Eye (tissue), 1 donor: ENCODE measurements at regions not wholly inside any gene's neighbourhood (a gene's known extent, or its start where the extent isn't known, plus 50 kb on each side); places are given as distances from the start of the nearest gene placed in this dataset.

Experiments used
- DNase-seq: peaks from one replicate; pipeline ENCODE4 v3.0.0-alpha.2; 2015

DNA sequence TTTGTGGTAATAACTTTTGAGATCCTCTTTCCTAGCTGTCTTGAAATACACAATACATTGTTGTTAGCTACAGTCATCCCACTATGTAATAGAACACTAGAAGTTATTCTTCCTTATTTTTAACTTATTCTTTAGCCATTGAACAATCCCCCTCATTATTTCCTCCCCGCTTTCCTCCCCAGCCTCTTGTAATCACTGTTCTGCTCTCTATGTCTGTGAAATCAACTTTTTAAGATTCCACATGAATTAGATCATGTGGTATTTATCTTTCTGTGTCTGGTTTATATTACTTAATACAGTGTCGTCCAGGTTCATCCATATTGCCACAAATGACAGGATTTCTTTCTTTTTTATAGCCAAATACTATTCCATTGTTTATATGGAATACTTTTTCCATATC, 72.9 kb downstream of the SLC10A2 start:
- DNase-seq, result no peak

DNA sequence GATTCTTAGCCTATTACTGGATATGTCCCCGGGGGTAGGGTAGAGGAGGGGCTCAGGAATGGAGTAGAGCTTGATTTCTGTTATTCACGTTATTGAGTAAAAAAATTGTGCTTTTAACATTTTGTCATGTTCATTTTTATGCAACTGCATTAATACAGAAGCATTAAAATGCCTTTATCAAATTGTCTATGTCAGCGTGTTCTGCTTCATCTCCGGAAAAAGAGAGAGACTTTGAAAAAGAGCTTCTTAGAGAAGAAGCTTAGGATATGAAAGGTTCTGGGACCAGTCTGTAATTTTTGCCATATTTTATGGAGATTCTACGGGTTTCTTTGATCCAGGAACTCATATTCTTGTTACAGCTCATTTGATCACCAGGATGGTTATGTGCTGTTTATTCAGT, 82.0 kb downstream of the SLC10A2 start:
- DNase-seq, result no peak

DNA sequence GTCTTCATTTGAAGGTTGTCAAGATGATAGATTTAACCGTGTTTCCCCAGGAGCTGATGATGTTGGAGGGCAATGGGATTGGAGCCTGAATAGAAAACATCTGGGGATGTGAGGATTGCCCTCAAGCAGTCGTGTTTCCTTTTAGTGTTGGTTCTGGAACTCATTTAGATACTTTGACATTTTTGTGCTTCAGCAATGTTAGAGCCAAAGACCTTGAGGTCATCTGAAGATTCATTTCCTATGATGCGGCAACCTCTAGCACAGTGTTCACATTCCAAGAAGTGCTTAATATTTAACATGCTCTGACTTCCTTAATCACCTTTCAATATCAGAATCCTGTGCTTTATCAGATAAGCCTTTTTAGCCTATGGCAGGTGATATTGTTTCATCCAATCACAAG, 82.7 kb downstream of the SLC10A2 start:
- DNase-seq, result no peak

DNA sequence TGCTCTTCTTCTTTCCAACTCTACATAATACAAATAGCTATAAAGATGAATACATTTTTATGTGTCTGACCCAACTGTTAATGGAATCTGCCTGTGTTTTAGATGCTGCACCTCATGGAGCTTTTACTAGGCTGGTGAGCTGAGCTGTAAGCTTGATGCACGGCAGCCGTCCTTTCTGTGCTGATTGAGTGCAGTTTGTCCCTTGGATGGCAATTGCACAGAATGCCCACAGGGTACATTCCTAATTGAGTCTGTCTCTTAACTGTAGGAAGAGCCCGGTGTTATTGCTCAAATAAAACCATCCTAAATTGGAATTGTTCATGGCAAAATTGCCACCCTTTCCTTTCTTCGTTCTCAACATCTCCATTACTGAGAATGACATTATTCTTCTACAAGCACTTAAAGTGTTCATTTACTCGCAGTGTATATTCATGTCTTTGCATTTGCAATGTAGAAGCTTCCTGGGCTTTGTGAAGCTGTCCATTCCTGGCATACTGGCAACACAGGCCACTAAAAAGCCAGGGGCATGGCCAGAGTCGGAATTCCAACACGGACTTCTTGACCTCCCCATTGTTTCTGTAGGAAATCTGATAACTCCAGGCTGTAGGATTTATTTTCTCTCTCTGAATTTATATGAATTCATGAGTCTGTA, 85.8 kb downstream of the SLC10A2 start:
- DNase-seq, result no peak

DNA sequence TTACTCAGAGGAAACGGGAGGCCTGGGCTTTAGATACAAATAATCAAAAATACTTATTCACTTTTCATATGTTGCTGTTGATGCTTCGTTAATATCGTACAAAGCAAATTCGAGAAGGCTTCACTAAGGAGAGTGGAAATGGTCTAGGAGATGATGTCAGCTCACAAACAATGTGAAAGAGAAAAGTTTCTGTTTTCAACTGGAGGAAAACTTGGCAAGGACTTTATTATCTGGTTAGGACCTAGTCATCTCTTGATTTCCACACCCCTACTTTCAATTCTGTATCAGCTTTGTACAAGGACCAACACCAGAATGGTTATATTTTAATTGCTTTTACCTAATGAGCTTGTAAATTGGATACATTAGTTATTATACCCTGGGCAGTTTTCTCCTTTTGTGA, 88.0 kb downstream of the SLC10A2 start:
- DNase-seq, result peak; percentile 35

DNA sequence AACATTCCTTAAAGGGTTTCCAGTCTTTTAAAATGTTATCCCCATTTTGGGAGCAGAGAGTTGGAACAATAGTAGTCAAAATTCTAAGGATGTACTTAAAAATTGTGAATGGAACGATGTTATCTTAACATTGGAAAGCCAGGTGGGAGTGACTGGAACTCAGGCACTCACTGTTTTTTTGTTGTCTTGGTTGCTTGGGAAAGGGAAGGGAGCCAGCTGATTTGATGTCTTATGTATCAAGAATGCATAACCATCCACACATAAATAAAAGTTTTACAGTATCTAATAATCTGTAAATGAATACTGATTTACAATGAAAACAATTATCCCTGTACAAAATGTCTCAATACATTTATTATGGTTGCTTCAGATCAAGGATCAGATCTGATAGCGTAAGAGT, 88.7 kb downstream of the SLC10A2 start:
- DNase-seq, result no peak

DNA sequence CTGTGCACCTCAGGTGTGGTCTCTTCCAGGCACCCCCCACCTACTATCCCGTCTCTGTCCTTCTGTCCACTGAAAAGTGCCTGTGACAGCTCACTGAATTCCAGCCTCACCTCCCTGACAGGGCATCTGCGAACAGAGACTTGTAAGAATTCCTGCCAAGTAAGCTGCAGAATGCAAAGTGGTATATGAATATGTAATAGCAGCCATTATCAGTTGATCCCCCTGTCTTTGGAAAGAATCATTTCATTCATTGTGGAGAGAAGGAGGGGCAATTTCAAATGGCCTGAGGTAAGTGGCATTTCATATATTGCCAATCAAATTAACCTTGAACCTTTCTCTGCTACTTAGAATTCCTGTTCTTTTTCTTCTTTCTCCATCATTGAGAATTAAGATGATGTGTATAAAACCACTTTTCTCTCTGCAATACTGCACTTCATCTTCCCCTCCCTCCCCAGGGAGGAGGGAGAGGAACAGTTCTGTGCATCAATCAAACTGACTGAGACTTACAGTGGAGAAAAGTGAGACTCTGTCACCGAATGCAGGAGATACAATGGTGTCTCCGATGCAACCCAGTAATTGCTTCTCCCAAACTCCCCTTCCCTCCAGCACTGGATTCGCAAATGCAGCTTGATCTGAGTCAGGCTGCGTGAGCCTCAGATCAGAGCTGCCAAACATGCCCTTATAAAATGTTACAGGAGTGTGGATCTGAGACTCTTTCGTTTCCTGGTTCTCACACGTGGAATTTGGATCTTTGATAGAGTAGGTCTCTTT, 91.7 kb downstream of the SLC10A2 start:
- peak; percentile 35 for DNase-seq

DNA sequence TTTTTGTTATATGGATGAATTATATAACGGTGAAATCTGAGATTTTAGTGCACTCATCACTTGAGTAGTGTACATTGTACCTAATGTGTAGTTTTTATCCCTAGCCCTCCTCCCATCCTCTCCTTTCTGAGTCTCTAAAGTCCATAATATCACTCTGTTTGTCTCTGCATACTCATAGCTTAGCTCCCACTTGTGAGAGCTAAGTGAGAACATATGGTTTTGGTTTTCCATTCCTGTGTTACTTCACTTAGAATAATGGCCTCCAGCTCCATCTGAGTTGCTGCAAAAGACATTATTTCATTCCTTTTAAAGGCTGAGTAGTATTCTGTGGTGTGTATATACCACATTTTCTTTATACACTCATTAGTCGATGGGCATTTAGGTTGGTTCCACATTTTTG, 94.0 kb downstream of the SLC10A2 start:
- DNase-seq, result no peak

DNA sequence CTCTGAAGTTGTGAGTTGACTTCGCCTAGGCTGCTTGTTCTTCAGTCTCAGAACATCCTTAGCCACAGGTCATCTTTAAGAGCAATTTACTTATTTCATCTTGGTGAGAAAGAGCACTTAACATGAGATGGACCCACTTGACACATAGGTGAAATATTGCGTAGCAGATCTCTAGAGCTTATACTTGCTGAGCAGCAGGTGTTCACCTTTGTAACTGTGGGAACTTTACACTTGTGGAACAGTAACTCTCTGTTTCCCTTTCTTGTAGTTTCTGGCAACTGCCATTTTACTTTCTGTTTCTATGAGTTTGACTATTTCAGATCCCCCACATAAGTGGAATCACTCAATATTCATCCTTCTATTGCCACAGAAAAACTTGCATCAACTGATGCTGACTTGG, 95.7 kb downstream of the SLC10A2 start:
- no peak for DNase-seq

DNA sequence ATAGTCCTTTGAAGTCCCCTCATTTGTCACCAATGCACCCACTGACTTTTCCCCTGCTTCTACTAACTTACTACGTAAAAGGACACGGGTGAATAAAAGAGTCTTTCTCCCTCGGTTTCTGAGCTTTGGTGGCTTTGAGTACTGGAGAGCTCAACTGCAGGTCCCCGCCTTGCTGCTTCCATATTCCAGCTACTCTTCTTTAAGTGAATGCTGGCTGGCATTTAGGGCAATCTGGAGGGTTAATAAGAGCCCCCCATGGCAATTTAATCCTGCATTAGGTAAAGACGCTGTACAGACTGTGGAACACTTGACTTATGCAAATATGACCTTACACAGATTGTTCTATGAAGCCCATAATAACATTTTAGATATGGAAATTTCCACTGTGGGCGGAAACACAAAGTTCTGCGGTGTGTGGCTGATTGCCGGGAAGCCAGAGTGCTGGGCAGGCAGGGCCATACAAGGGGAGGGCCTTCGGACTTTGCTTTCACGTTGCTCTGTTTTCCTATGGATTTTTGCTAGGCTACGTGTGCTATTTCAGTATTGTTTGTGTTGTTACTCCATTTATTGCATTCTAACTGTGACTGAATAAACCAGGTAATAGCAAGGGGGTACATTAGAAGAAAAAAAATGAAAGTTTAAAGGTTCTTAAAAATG, 97.5 kb downstream of the SLC10A2 start:
- DNase-seq, result no peak

DNA sequence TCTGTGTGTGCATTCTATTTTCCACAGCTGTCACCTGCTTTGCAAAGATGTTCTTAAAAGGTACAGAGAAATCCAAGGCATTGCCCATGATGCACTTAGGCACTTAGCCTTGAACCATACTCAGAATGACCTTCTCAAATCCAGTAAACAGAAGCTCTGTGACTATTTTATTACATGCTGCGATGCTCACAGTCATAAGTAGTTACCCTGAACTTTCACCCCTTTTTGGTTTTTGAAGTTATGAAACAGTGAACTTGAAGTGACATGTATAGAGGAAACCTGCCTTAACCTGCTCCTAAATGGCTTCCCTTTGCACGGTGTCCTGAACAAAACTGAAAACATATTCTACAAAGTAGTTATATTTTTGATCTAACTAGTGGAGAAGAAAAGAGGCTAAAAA, 100.4 kb downstream of the SLC10A2 start:
- DNase-seq, result no peak

DNA sequence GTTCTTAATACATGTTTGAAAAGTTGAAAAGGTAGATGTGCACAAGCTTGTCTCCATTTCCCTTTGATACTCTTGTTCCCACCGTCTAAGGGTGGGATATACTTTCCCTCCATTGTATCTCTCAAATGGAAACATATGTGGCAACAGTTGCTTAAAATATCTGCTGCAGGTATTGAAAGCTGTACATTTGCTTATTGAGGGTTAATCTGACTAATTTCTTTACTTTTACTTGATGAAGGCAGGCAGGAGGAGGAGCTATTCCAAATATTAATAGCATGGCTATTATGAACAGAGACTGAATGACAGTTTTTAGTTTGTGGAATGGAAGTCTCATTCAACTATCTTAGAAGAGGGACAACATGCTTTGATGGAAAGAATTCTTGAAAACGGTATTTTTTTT, 103.8 kb downstream of the SLC10A2 start:
- no peak for DNase-seq

DNA sequence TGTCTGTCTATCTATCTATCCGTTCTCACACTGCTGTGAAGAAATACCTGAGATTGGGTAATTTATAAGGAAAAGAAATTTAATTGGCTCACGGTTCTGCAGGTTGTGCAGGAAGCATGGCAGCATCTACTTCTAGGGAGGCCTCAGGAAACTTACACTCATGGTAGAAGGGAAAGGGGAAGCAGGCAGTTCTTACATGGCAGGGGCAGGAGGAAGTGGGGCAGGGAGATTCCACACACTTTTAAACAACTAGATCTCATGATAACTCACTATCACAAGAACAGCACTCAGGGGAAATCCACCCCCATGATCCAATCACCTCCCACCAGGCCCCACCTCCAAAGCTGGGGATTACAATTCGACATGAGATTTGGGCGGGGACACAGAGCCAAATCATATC, 105.3 kb downstream of the SLC10A2 start:
- DNase-seq, result no peak

DNA sequence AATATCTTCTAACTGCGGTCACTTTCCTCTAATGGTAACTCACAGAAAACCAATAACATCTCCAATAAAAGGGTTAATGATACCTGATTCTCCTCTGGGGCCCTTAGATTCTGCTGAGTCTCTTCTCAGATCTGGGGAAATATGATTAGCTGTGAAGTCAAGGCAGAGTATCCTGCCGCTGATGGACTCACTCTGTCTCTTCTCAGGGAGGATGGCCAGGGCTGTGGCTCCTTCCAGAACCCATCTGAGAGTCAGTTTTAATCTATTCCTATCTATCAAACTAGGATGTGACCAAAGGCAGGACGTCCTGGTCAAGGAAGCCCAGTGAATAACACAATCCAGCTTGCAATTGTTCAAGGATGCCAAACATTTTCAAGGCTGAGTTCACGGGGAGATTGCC, 109.8 kb downstream of the SLC10A2 start:
- DNase-seq, result no peak

DNA sequence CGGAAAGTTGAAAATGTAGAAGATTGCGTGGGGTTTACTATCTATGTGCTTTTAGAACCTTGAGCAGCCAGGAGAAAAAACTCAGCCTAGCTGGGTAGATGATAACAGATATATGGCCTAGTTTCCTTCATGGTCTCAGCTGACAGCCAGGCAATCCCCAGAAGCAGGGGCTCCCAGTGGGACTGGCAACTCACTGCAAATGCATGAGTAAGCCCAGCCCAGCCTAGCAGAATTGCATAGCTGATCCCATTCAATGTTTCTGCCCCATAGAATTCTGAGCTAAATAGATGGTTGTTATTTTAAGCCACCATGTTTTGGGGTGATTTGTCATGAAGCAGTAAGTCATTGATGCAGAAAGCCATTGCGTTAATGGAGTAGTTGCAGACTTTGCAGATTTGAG, 108.5 kb downstream of the ERCC5 start:
- DNase-seq, result peak; percentile 43

DNA sequence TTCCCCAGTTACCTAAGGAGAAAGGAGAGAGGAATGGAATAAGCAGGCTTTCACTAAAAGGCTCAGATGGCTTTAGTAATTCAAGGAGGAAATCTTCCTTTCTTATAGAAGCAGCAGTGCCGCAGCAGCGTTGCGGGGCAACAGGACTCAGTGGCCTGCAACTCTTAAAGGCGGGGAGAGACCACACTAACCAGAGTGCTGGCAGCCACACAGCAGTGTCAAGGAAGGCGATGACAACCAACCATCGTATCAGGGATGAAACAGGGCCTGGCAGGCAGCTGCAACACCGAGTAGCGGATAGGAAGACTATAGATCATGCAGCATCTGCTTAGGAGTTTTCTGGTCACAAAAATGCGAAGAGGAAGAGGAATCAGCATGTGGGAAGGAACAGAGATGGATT, 106.0 kb downstream of the ERCC5 start:
- DNase-seq, result no peak

DNA sequence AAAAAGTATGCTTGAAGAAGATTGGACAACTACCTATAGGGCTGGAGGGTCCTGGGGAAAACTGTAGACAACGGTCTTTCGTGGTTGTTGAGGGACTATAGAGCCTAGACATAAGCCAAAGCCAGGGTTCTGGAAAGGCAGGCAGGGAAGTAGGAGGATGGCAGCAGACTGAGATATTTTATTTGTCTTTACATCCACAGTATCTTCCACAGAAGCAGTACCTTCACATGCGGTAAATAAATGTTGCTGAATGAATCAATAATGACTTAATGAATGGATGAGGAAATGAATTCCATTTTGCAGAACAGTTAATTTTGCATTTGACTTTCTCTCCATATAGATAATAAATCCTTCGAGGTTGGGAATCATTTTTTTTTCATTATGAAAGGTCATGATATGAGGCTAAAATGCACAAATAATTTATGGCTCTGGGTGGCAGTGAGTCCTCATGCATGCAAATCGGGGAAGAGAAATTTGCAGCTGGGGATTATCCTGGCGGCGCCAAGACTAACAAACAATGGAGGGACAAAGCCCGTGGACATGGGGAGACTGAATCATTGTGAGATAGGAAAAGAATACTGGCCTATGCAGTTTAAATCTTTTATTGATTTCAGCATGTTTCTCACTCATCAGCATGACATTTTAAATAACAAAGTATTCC, 102.0 kb downstream of the ERCC5 start:
- peak; percentile 77 for DNase-seq

DNA sequence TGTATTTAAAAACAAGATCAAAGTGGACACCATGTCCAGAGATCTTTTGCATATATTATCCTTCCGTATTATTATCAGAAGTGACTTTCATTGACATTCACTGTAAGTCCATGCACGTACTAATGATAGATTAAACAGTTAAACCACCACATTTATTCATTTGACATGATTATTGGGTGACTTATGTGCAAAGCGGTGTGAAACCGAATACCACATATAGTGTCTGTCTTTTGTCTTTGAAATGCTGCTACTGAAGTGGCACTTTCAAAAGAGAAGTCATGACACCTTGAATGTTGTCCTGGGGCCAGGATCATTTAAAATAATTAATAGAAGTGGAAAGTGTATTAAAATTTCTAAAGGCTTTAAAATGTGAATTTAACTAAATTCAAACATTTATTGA, 100.1 kb downstream of the ERCC5 start:
- no peak for DNase-seq

DNA sequence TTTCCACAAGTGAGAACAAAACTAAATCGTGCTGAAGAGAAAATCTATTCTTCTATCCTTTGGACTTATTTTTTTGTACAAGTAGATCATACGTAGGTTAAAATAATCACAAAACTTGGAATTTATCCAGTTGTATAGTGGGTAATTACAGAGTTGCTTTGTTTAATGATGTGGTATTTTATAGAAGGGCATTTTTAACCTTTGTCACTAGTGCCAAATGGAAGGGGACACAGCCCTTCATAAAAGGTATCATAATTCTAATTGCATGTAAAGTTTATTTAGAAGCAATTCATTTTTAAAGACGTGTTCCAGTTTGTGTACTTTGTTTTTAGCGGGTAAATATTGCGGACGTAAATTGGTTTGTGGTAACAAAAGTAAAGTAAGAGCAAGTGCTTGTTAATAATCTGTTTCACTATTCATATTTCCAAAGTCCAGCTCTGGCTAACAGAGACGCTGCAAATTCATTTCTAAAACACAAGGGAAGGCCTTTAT, 99.5 kb downstream of the ERCC5 start:
- no peak for DNase-seq

DNA sequence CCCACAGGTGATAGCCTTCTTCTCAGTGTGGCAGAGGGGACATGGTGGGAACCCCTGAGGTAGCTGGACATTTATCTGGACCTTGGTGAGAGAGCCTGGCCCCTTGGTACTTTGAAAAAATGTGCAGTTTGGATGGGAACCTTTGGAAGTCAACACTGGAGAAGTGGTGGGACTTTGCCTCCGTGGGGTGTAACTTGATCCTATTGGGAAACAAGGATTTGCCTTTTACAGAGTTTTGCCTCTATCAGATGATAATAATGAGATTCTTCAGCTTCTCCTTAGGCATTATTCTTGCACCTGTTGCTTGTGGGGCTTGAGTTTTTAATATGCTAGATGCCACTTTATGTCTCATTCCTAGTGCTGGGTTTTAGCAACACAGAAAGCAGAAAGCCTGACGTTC, 99.0 kb downstream of the ERCC5 start:
- no peak for DNase-seq

DNA sequence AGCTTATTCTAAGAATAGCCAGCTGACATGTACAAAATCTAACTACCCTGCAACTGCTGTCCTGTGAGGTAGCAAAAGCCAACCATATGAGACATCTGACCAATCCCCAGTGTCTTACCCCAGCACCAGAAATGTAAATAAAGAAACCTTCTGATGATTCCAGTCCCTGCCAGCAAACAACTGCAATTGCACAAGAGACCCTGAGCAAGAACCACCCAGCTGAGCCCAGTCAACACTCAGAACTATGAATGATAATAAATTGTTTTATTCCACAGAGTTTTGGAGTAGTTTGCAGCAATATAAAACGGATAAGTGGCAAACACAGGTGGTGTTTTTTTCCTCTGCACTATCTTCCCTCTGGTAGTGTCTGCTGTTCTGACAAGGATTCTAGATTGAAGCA, 94.9 kb downstream of the ERCC5 start:
- DNase-seq, result no peak

DNA sequence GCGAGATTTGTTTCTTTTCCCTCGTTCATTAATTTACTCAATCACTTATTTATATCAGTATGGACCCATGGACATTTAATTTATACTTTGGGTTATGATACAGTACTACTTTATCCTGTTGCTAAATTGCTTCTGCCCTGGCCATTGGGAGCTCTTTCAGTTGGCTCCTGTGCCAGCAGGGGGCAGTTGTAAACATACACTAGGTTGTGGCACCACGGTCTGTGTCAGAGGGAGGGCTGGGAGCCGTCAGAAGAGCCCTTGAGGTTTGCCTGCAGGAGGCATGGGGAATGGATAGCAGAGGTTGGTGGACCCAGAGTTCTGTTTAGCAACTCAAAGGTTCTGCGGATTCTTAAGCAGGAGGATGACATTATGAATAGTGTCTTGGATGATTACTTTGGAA, 94.3 kb downstream of the ERCC5 start:
- DNase-seq, result no peak

DNA sequence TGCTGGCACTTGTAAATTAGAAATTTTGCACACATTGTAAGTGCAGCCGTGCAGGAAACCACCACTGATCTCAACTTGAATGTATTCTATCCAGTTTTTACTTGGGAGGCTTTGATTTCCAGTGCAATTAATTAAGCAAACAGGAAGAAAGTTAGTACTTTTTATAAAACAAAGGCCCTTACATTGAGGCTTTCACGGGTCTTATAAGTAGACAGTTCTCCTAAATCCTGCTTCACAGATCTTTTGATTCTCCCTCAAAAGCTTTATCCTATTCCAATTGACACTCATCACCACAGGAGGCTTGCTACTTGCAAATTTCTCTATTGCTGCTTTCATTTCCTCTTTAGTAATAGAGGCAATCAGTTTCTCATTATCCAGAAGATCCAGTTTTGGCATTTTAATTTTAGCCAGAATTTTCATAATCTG, 90.1 kb downstream of the ERCC5 start:
- DNase-seq, result no peak

DNA sequence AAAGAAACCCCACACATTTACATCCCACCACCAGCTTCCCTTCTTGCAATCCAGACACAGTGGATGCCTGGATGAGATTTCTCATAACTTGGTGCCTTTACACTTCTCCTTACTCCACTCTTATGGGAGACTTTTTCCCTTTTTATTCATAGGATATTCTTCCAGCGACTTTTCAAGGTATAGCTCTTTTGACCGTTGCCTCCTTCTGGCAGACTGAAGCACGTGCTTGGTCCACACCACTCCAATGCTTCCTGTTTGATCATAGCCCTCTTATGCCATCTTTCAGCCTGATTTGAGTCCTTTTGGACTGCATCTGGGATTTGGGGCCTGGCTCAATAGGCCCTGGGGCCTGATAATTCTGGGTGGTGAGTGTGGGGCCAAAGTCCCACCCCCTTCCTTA, 87.7 kb downstream of the ERCC5 start:
- DNase-seq, result no peak
